Stomach (tissue), 4 donors: ENCODE measurements at regions not wholly inside any gene's neighbourhood (a gene's known extent, or its start where the extent isn't known, plus 50 kb on each side); places are given as distances from the start of the nearest gene placed in this dataset.

Experiments used
- EP300 ChIP-seq: sonication (generic); formaldehyde crosslinking; IDR thresholded peaks from one replicate; pipeline ENCODE4 v1.6.1; 2017; ENCODE audit warnings: antibody characterized with exemption
- TF ChIP-seq, protein P1 (sequence below), 7 experiments: fragments of 450-650 bp in 4 of 7; fragments of 200-600 bp in 3 of 7; sonication (generic) in 3 of 7; IDR thresholded peaks; one replicate each; pipeline ENCODE4 v1.5.1; 2016 to 2019; ENCODE audit warnings: antibody characterized with exemption in 7 of 7, control low read depth in 2 of 7, mild to moderate bottlenecking in 1 of 7

DNA sequence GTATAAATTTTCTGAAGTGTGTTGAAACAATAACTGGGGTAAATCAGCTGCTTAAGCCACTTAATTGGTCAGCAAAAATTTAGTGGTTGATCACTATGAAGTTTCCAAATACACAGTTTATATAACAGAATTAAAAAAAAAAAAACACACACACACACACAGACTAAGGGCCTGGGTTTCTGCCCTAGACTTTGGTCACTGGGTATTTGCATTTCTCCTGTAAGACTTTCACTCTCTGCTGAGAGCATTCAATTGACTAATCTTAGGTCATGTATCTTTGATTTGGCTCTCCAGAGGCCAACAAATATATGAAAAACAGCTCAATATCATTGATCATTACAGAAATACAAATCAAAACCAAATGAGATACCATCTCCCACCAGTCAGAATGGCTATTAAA lies 214.3 kb downstream of the KCNA4 start:
- TF ChIP-seq EP300, result no peak
- TF ChIP-seq, protein P1, sequence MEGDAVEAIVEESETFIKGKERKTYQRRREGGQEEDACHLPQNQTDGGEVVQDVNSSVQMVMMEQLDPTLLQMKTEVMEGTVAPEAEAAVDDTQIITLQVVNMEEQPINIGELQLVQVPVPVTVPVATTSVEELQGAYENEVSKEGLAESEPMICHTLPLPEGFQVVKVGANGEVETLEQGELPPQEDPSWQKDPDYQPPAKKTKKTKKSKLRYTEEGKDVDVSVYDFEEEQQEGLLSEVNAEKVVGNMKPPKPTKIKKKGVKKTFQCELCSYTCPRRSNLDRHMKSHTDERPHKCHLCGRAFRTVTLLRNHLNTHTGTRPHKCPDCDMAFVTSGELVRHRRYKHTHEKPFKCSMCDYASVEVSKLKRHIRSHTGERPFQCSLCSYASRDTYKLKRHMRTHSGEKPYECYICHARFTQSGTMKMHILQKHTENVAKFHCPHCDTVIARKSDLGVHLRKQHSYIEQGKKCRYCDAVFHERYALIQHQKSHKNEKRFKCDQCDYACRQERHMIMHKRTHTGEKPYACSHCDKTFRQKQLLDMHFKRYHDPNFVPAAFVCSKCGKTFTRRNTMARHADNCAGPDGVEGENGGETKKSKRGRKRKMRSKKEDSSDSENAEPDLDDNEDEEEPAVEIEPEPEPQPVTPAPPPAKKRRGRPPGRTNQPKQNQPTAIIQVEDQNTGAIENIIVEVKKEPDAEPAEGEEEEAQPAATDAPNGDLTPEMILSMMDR (IDR thresholded peaks at IDR 0.05), result no peak
